ENCODE measurements at regions not wholly inside any gene's neighbourhood (a gene's known extent, or its start where the extent isn't known, plus 50 kb on each side); places are given as distances from the start of the nearest gene placed in this dataset.

GRCh38 chr9:95755421-95755730 is 120.1 kb upstream of the ERCC6L2 start:
- DNase-seq, result no peak

DNA sequence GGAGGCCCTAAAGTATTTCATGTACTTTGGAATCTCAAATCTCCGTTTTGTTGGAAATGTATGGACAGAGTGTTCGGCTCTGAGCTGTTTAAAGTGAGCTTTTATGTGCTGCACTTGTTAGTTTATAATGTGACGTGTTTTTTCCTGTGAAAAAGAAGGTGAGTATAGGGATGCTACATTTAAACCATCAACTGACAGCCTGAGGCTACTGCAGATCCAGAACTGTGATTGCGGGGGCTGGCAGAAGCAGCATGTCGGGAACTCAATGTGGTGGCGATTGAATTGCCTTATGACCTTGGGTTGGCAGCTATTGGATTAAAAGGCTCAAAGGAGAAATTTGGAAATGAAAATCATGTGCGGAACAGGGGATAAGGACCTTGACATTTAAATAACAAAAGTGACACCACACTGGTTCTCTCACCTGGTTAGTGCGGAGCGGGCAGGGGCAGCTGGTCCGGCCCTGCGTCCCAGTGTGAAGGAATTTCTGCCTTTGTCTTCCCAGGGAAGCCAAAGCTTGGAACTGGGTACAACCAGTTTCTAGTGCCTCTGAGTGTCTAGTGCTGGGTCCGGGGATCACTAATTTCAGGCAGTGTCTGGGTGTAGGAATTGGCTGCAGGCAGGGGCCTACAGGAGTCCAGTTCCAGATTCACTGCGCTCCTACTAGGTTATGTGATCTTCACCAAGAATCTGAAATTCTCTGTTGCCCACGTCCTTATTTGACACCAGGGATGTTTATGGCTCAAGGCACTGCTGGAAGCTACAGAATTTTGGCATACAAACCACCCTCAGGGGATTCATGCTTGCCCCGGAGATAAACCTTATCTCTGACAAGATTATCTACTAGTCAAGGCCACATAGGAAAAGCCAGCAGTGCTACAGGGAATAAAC is 120.7 kb upstream of the ERCC6L2 start:
- no peak for DNase-seq

- DNase-seq, result no peak
These were observed 121.6 kb upstream of the ERCC6L2 start for GRCh38 chr9:95753762-95754465.

DNA sequence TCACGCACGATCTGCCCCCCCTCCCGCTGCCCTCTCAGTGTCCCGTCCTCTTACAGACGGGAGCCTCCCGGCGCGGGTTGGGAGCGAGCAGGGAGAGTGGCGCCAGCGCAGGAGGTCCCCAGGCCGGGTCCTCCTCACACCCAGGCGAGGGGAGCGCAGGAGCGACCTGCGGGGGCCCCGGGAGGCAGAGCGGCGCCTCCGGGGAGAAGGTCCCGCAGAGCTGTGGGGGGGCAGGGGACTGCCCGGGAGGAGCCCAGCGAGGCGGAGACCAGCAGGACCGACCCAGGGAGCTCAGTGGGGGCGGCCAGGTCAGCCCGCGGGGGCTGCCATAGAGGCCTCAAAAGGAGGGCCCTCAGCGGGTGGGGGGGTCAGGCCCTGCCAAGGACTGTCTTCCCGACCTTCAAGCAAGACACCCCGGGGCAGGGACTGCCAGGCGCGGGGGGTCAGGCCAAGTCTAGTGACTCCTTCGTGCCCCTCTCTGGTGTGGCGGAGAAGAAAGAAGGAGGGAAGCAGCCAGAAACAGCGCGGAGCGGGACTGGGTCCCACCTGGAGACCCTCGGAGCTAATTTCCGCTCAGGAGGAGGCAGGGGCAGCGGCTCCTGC is 123.3 kb upstream of the ERCC6L2 start:
- no peak for DNase-seq

DNA sequence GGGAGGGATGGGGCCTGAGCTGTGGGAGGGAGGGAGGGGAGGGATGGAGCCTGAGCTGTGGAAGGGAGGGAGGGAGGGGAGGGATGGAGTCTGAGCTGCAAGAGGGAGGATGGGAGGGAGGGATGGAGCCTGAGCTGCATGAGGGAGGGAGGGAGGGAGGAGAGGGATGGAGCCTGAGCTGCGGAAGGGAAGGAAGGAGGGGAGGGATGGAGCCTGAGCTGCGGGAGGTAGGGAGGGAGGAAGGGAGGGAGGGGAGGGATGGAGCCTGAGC is 124.0 kb upstream of the ERCC6L2 start:
- no peak for DNase-seq

DNA sequence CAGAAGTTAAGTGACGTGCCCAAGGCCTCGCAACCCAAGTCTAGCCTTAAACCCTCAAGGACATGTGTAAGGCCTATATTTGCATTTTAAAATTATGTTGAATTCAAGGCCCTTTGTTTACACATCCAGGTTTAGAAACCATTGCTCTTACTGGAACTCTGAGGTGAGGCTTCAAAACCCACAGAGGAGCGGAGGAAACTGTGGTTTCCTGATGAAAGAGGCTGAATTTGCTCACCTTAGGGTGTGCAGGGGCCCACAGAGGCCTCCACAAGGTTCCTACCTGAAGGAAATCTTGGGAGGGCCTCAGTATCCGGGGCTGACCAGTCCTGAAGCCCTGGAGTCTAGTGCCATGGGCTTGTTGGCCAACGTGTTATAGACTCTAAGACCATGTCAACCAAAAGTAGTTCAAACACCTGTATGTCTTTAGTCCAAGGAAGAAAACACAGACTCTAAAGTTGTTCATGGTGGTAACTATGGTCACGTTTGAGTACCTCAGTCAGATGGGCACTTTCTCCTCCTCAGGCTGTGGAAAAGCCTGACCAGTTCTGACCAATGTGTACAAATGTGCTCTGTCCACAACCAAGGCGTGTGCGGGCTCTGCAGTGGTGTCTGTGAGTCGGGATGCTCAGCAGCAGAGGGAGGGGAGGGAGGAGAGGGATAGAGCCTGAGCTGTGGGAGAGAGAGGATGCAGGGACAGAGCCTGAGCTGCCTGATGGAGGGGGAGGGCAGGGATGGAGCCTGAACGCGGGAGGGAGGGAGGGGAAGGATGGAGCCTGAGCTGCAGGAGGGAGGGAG is 124.6 kb upstream of the ERCC6L2 start:
- DNase-seq, result peak in 3 of 6 experiments; percentile 31 to 63 (median 41)

DNA sequence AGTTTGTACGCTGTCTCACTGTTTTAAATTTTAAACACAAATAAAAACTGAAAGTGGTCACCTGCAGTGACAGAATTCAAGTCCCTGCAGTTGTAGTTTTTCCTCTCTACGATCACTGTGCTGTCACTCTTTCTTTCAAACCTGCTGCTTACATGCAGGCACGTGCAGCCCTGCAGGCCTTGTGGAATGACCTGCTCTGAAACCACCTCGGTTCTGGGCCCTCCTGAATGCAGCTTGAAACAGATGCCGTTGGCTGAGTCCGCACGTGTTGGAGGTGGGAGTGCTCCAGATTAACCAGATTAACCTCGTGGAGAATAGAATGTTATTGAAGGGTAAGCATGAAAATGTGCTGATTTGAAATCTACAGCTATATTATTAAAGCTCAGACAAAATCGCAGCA is 126.0 kb upstream of the ERCC6L2 start:
- no peak for DNase-seq

GRCh38 chr9:95746408-95747180 is 128.9 kb upstream of the ERCC6L2 start:
- DNase-seq, result no peak

DNA sequence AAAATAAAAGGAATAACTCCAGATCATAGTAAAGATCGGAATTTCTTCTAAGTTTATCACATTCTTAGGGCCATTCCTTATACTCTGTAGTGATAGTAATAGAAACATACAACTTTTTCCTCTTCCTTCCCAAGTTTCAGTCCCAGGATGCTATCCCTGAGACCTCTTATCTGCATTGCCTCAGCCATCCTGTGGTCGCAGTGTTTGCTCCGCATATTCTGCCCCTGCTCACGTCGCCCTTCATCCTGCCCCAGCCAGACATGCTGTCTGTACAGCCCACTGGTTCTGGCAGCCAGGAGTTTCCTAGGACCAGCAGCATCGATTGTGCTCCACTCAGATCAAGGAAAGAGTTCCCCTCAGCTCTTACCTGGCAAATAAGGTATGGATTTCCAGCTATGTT is 132.7 kb upstream of the ERCC6L2 start:
- no peak for DNase-seq

DNA sequence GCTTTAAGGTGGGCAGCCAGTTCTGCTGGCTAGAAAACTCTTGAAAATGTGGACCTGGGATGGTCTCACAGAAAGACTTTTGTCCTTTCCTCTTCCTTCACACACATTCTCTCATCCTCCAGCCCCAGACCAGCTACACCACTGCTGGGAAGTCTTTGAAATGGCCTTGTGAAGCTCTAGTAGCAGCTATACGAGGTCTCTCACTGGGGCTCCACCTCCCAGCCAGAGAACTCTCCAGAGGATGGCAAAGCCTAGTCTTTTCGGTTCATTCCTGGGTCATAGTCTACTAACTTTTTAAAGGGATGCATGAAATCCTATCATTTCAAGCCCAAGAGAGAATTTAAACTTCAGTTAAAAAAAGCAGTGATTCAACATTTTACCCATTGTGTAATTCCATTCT is 133.9 kb upstream of the ERCC6L2 start:
- DNase-seq, result no peak

GRCh38 chr9:95740217-95741004 is 135.1 kb upstream of the ERCC6L2 start:
- DNase-seq, result no peak

- DNase-seq, result no peak
These were observed 137.1 kb upstream of the ERCC6L2 start for GRCh38 chr9:95738438-95738837.

- no peak for DNase-seq
These were observed 138.5 kb upstream of the ERCC6L2 start for GRCh38 chr9:95736891-95737522.

DNA sequence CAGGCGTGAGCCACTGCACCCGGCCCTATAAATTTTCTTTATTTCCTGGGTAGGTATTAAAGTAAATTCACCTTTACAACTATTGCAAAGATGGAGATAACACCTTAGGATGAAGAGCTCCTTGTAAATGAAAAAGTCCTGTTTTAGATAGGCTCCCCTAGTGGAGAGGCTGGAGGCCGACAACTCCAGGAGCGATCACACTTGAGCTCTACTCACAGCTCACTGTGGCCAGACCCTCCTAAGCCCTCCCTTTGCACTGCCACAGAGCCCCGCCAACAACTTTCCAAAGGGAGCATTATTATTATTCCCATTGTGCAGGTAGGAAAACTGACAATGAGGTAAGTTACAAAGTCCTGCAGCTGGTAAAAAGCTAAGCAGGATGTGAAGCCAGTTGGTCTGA is 139.1 kb upstream of the ERCC6L2 start:
- DNase-seq, result no peak

- no peak for DNase-seq
These were observed 139.8 kb upstream of the ERCC6L2 start for GRCh38 chr9:95735701-95736100.

DNA sequence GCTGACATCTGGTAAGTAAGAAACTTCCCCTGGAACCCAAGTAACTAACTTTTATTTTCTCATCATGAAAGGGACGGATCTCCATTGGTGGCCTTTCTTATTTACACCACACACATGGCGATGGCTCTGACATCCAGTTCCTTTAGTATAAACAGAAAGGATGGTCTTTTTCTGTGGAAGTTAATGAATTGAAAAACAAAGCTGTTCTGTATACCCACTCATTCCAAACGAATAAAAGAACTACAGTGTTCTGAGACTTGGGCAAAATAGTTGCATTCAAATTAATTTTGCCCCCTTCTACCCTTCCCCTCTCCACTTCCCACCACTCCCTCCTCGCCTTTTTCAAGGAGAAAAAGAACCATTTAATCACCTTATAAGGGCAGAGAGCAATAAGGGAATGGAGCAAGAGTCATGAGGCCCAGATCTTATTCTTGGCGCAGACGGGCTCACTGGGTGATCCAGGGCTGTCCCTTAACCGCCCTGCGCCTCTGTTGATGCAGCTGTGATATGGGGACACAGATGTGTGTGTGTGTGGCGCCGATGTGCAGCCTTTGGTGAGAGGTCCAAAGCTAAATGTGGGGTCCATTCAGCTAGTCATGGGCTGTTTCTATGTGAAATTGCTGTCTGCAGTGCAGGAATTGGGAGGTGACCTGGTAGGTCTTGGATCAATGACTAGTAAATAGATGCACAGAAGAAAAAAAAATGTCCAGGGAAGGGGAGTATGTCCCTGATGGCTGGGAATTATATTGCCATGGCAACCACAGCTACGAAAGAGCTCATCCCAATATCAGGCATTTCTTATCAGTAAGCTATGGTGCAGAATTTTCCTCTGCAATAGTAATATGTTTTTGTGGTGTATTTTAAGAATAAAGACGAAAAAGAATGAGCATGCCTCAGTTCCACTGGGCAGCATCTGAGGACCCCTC is 141.5 kb upstream of the ERCC6L2 start:
- no peak for DNase-seq

GRCh38 chr9:95732802-95733688 is 142.4 kb upstream of the ERCC6L2 start:
- DNase-seq, result no peak

DNA sequence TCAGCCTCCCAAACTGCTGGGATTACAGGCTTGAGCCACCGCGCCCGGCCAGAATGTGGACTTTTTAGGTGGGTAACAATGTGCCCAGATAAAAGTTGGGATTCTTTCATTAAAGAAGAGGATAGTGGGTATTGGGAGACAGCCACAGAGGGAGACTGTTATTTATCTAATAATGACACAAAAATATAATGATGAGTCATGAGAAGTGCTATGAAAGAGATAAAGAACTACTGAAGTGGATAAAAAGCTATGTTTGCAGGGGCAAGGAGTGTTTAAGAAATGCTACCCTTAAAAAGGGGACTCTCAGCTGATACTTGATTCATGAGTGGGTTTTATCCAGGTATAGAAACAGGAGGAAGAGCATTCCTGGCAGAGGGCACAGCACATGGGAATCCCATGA is 143.6 kb upstream of the ERCC6L2 start:
- no peak for DNase-seq

Measured in stimulated activated naive CD4-positive, alpha-beta T cell (primary cell).